ENCODE measurements at regions not wholly inside any gene's neighbourhood (a gene's known extent, or its start where the extent isn't known, plus 50 kb on each side); places are given as distances from the start of the nearest gene placed in this dataset.
A peak's percentile ranks its signal among the peaks of the same experiment; 100 is the strongest.

DNA sequence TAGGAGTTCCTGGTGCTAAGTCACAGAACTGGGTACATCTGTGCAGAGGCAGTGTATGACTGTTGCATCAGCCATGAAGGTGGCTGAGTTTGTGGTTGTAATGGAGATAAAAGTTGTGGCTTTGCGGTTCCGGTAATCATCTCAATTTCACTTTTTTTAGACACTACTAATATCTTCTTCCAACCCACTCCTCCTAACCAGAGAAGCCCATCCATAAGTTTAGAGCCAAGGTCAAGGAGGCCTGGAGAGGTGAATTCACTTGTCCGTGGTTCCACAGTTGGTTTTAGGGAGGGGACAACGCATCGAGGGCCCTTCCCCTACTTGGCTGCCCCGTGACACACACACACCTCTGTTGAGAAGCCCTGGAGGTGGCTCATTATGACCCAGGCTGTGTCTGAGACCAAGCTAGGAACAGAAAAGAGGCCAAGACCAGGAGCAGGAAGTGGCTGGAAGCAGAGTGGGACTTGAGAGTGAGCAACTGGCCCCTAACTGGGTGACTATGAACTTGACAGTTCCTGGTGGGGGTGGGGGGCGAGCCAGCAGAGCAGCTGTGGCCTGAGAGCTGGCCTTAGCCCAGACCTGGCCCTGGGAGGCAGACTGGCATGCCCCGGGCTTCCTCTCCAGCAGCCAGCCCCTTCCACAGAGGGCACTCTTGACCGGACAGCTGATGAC, 66.8 kb upstream of the COL13A1 start:
- no peak overlapping the region for H3K4me3 Mint-ChIP-seq (ENCODE audit: unreplicated experiment)
- no peaks in the 10 kb centered on the region for H3K27me3 Mint-ChIP-seq (ENCODE audit: unreplicated experiment)
- no peaks in the 10 kb centered on the region for H3K9me3 Mint-ChIP-seq (ENCODE audit: unreplicated experiment)
- H3K4me1 Mint-ChIP-seq (ENCODE audit: unreplicated experiment) = peaks cover 70% of the 10 kb centered on the region
- DNase-seq (ENCODE audit: extremely low spot score, unreplicated experiment) = no peak
- peak overlapping the region; percentile 82 for H3K27ac Mint-ChIP-seq (ENCODE audit: unreplicated experiment)
- TF ChIP-seq, protein P1, sequence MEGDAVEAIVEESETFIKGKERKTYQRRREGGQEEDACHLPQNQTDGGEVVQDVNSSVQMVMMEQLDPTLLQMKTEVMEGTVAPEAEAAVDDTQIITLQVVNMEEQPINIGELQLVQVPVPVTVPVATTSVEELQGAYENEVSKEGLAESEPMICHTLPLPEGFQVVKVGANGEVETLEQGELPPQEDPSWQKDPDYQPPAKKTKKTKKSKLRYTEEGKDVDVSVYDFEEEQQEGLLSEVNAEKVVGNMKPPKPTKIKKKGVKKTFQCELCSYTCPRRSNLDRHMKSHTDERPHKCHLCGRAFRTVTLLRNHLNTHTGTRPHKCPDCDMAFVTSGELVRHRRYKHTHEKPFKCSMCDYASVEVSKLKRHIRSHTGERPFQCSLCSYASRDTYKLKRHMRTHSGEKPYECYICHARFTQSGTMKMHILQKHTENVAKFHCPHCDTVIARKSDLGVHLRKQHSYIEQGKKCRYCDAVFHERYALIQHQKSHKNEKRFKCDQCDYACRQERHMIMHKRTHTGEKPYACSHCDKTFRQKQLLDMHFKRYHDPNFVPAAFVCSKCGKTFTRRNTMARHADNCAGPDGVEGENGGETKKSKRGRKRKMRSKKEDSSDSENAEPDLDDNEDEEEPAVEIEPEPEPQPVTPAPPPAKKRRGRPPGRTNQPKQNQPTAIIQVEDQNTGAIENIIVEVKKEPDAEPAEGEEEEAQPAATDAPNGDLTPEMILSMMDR (IDR thresholded peaks at IDR 0.05) = no peak
- no peaks in the 10 kb centered on the region for H3K36me3 Mint-ChIP-seq (ENCODE audit: unreplicated experiment)

DNA sequence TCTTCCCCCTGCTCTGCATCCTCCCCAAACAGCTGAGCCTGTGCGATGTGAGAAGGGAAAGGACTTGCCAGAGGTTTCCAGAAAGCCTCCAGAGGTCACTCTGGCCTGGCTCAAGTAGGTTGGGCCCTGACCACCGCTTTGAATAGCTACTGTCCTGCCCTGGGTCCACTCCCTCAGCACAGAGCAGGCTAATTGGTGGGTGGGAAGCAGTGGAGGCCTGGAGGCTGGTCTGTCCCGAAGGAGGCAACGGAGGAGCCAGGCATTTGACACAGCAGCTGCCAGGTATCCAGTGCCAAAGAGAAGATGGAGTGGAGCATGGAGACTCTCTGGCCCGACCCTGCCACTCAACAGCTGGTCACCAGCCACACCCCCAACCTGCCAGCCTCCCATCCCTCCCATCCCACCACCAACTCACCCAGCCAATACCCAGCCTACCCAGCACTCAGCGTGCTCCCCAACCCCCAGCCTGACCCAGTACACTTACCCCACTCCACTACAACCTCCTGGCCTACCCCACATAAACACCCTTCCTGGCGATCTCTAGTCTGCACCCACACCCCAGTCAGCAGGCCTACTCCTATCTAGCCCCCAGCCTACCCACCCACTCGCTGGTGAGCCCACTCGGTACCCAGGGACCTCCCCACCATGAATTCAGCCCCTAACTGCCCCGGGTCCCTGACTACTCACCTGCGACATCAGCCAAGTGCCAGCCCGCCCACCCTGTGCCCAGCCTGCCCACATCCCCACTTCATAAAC, 64.6 kb upstream of the COL13A1 start:
- peak overlapping the region; percentile 23 for H3K27ac Mint-ChIP-seq (ENCODE audit: unreplicated experiment)
- no peaks in the 10 kb centered on the region for H3K9me3 Mint-ChIP-seq (ENCODE audit: unreplicated experiment)
- no peaks in the 10 kb centered on the region for H3K27me3 Mint-ChIP-seq (ENCODE audit: unreplicated experiment)
- no peak for DNase-seq (ENCODE audit: extremely low spot score, unreplicated experiment)
- peaks cover 48% of the 10 kb centered on the region for H3K4me1 Mint-ChIP-seq (ENCODE audit: unreplicated experiment)
- no peak overlapping the region for H3K4me3 Mint-ChIP-seq (ENCODE audit: unreplicated experiment)
- no peaks in the 10 kb centered on the region for H3K36me3 Mint-ChIP-seq (ENCODE audit: unreplicated experiment)
- TF ChIP-seq, protein P1 (IDR thresholded peaks at IDR 0.05) = no peak

GRCh38 chr10:69738071-69738470, 63.6 kb upstream of the COL13A1 start:
- TF ChIP-seq, protein P1 (IDR thresholded peaks at IDR 0.05) = no peak
- Mint-ChIP-seq H3K4me1 (ENCODE audit: unreplicated experiment) (peaks cover 38% of the 10 kb centered on the region), H3K27me3 (ENCODE audit: unreplicated experiment) (no peaks in the 10 kb centered on the region), H3K9me3 (ENCODE audit: unreplicated experiment) (no peaks in the 10 kb centered on the region), H3K4me3 (ENCODE audit: unreplicated experiment) (no peak overlapping the region), H3K36me3 (ENCODE audit: unreplicated experiment) (no peaks in the 10 kb centered on the region), H3K27ac (ENCODE audit: unreplicated experiment) (no peak overlapping the region)
- no peak for DNase-seq (ENCODE audit: extremely low spot score, unreplicated experiment)

DNA sequence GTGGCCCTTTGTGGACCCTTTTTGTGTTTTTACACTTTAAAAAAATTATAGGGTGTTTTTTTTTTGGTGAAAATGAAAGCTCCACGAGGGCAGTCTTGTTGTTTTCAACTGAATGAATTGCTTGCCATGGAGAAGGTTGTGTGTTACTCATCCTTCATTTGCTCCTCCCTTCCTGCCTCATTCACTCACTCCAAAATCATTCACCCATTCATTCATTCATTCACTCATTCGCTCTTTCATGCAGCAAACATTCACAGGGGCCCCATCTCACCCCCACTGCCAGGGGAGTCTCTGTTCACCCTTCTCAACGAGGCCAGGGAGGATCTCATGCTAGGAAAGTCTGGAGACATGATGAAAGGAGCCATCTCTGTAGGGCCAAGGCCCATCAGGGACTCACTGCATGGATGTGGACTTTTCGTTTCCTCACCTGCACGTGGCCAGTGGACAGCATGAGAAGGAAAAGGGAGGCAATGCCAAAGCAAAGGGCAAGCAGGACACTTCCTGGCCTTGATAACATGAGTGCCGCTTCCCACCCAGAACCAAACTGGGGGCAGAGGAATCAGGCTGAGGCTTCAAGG, 62.8 kb upstream of the COL13A1 start:
- no peak for DNase-seq (ENCODE audit: extremely low spot score, unreplicated experiment)
- peaks cover 29% of the 10 kb centered on the region for H3K4me1 Mint-ChIP-seq (ENCODE audit: unreplicated experiment)
- H3K4me3 Mint-ChIP-seq (ENCODE audit: unreplicated experiment) = no peak overlapping the region
- H3K27ac Mint-ChIP-seq (ENCODE audit: unreplicated experiment) = no peak overlapping the region
- TF ChIP-seq, protein P1 (IDR thresholded peaks at IDR 0.05) = no peak
- no peaks in the 10 kb centered on the region for H3K9me3 Mint-ChIP-seq (ENCODE audit: unreplicated experiment)
- H3K27me3 Mint-ChIP-seq (ENCODE audit: unreplicated experiment) = peaks cover 2% of the 10 kb centered on the region
- no peaks in the 10 kb centered on the region for H3K36me3 Mint-ChIP-seq (ENCODE audit: unreplicated experiment)

DNA sequence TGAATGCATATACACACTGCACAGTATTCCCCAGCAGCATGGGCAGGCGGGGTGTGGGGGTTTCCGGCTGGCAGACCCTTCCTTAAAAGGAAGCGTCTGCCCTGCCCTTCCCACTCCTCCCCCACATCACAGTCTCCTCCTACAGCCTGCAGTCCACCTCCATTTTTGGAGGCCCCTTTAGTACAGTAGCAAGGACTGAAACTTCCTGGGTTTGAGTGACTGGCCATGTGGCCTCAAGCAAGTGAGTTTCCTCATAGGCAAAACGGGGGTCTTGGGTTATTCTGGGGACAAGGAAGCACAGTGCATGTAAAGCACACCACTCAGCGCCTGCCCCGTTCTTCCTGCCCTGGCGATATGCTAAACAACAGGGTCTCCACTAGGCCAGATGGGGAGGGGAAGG, 62.1 kb upstream of the COL13A1 start:
- Mint-ChIP-seq H3K36me3 (ENCODE audit: unreplicated experiment) (no peaks in the 10 kb centered on the region), H3K9me3 (ENCODE audit: unreplicated experiment) (no peaks in the 10 kb centered on the region), H3K27me3 (ENCODE audit: unreplicated experiment) (peaks cover 2% of the 10 kb centered on the region), H3K4me1 (ENCODE audit: unreplicated experiment) (peaks cover 23% of the 10 kb centered on the region), H3K27ac (ENCODE audit: unreplicated experiment) (no peak overlapping the region), H3K4me3 (ENCODE audit: unreplicated experiment) (no peak overlapping the region)
- DNase-seq (ENCODE audit: extremely low spot score, unreplicated experiment) = no peak
- TF ChIP-seq, protein P1 (IDR thresholded peaks at IDR 0.05) = no peak

Data from osteocyte (in vitro differentiated cells).